OCI-LY1 (cell line): ENCODE measurements at regions not wholly inside any gene's neighbourhood (a gene's known extent, or its start where the extent isn't known, plus 50 kb on each side); places are given as distances from the start of the nearest gene placed in this dataset.
A peak's percentile ranks its signal among the peaks of the same experiment; 100 is the strongest.
"Not testable (repeated sequence)": the region's sequence is repeated elsewhere in the genome, so short reads cannot be mapped to it uniquely, and the experiment has no call there.

Source experiments
- H2AFZ ChIP-seq: fragments of 200-600 bp; sonication (generic), shearing (Covaris generic); 2 replicates; pipeline ENCODE4 v1.6.0; 2014; ENCODE audit warnings: antibody characterized with exemption, mild to moderate bottlenecking, low read length
- H3F3A ChIP-seq: fragments of 200-600 bp; sonication (generic), shearing (Covaris generic); 2 replicates; pipeline ENCODE4 v1.6.0; 2014; ENCODE audit warnings: mild to moderate bottlenecking, antibody characterized with exemption, low read length, moderate library complexity; ENCODE audit not compliant: insufficient read depth
- H3K27ac ChIP-seq: fragments of 200-600 bp; sonication (generic); 2 replicates; pipeline ENCODE4 v1.5.1; 2014; ENCODE audit warnings: low read length, mixed run types, mild to moderate bottlenecking, low read depth; ENCODE audit not compliant: poor library complexity, severe bottlenecking
- H3K27me3 ChIP-seq: fragments of 200-600 bp; sonication (generic); 2 replicates; pipeline ENCODE4 v1.6.0; 2014; ENCODE audit warnings: antibody characterized with exemption, mild to moderate bottlenecking, low read length, moderate library complexity; ENCODE audit not compliant: insufficient read depth
- H3K36me3 ChIP-seq: fragments of 200-600 bp; sonication (generic); 2 replicates; pipeline ENCODE4 v1.6.1; 2014; ENCODE audit warnings: mild to moderate bottlenecking, antibody characterized with exemption, low read length, moderate library complexity, mixed read lengths; ENCODE audit not compliant: insufficient read depth
- H3K4me1 ChIP-seq: fragments of 200-600 bp; sonication (generic); 2 replicates; pipeline ENCODE4 v1.5.1; 2014; ENCODE audit warnings: mild to moderate bottlenecking, low read length, moderate library complexity; ENCODE audit not compliant: insufficient read depth, severe bottlenecking
- H3K4me2 ChIP-seq: fragments of 200-600 bp; sonication (generic), shearing (Covaris generic); 2 replicates; pipeline ENCODE4 v1.6.1; 2014; ENCODE audit warnings: low read length
- H3K4me3 ChIP-seq: fragments of 200-600 bp; sonication (generic); 2 replicates; pipeline ENCODE4 v1.5.1; 2014; ENCODE audit warnings: low read length, low read depth, mild to moderate bottlenecking, mixed read lengths; ENCODE audit not compliant: poor library complexity, severe bottlenecking
- H3K79me2 ChIP-seq: fragments of 200-600 bp; shearing (Covaris generic); 2 replicates; pipeline ENCODE4 v1.6.1; 2016; ENCODE audit warnings: mixed run types, low read length, mixed read lengths; ENCODE audit not compliant: insufficient read depth
- H3K9ac ChIP-seq: fragments of 200-600 bp; sonication (generic), shearing (Covaris generic); 2 replicates; pipeline ENCODE4 v1.6.1; 2014; ENCODE audit warnings: mild to moderate bottlenecking, low read length, mixed read lengths
- H3K9me2 ChIP-seq: fragments of 200-600 bp; sonication (generic), shearing (Covaris generic); 2 replicates; pipeline ENCODE4 v1.6.1; 2014; ENCODE audit warnings: low read depth, mild to moderate bottlenecking, low read length, mixed read lengths
- H3K9me3 ChIP-seq: fragments of 200-600 bp; shearing (Covaris generic); 2 replicates; pipeline ENCODE4 v1.6.1; 2014; ENCODE audit warnings: low read length, mixed read lengths
- H4K20me1 ChIP-seq: fragments of 200-600 bp; sonication (generic), shearing (Covaris generic); 2 replicates; pipeline ENCODE4 v1.6.0; 2016; ENCODE audit warnings: mild to moderate bottlenecking, low read length; ENCODE audit not compliant: insufficient read depth
- EZH2 ChIP-seq: fragments of 200-600 bp; sonication (generic), shearing (Covaris generic); IDR thresholded peaks from 2 replicates; pipeline ENCODE4 v1.8.0; 2017; ENCODE audit warnings: borderline replicate concordance, mixed run types, mild to moderate bottlenecking, antibody characterized with exemption, low read length, moderate library complexity, mixed read lengths
- TF ChIP-seq, protein P1 (sequence below): fragments of 200-600 bp; sonication (generic), shearing (Covaris generic); IDR thresholded peaks from 2 replicates; pipeline ENCODE4 v1.5.1; 2017; ENCODE audit warnings: mild to moderate bottlenecking, antibody characterized with exemption, low read length, moderate library complexity, mixed read lengths

DNA sequence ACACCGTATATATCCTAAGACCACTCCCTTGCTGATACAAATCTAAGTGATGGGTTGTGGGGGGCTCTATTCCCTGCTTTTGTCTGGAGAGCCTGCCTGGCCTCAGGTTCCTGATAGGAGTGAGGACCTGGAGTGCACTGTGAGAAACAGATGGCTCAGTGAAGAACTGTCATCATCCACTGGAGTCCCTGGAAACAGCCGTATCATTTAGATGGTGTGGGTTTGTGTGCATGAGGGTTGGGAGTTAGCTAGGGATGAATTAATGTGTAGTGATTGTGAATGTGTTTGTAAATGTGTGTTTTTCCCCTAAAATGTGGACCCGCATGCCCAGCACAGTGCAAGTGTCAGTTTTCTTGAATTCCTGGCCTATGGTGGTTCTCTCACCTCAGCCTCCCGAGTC, 111.6 kb downstream of the CRYBB2 start:
- H3K4me3 ChIP-seq = no peak overlapping the region
- TF ChIP-seq, protein P1, sequence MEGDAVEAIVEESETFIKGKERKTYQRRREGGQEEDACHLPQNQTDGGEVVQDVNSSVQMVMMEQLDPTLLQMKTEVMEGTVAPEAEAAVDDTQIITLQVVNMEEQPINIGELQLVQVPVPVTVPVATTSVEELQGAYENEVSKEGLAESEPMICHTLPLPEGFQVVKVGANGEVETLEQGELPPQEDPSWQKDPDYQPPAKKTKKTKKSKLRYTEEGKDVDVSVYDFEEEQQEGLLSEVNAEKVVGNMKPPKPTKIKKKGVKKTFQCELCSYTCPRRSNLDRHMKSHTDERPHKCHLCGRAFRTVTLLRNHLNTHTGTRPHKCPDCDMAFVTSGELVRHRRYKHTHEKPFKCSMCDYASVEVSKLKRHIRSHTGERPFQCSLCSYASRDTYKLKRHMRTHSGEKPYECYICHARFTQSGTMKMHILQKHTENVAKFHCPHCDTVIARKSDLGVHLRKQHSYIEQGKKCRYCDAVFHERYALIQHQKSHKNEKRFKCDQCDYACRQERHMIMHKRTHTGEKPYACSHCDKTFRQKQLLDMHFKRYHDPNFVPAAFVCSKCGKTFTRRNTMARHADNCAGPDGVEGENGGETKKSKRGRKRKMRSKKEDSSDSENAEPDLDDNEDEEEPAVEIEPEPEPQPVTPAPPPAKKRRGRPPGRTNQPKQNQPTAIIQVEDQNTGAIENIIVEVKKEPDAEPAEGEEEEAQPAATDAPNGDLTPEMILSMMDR = no peak
- TF ChIP-seq EZH2 = no peak
- no peaks in the 10 kb centered on the region for H4K20me1 ChIP-seq
- H2AFZ ChIP-seq = no peak overlapping the region
- no peaks in the 10 kb centered on the region for H3K9me2 ChIP-seq
- no peak overlapping the region for H3K4me2 ChIP-seq
- H3K27ac ChIP-seq = no peak overlapping the region
- no peaks in the 10 kb centered on the region for H3K36me3 ChIP-seq
- no peaks in the 10 kb centered on the region for H3K9me3 ChIP-seq
- 0 out of 2 replicates have a peak, but pooled peaks cover 5% of the 10 kb centered on the region for H3K27me3 ChIP-seq
- no peaks in the 10 kb centered on the region for H3K79me2 ChIP-seq
- no peak overlapping the region for H3K9ac ChIP-seq
- no peaks in the 10 kb centered on the region for H3F3A ChIP-seq
- no peaks in the 10 kb centered on the region for H3K4me1 ChIP-seq

DNA sequence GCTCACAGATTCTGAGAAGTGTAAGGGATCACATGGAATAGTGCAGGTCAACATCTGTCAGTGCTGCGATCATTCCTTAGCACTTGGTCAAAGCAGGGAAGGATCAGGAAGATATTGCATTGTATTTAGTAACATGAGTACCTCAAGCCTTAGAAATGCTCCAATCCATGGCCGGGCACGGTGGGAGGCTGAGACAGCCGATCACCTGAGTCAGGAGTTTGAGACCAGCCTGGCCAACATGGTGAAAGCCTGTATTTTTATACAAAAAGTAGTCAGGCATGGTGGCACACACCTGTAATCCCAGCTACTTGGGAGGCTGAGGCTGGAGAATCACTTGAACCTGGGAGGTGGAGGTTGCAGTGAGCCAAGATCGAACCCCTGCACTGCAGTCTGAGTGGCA, 112.5 kb downstream of the CRYBB2 start:
- not testable (repeated sequence) for H3K9ac ChIP-seq, H2AFZ ChIP-seq, H3K27ac ChIP-seq, H3K4me1 ChIP-seq, H3K9me3 ChIP-seq, H4K20me1 ChIP-seq, H3F3A ChIP-seq, H3K36me3 ChIP-seq, H3K4me2 ChIP-seq, H3K27me3 ChIP-seq, H3K79me2 ChIP-seq, H3K4me3 ChIP-seq, H3K9me2 ChIP-seq

DNA sequence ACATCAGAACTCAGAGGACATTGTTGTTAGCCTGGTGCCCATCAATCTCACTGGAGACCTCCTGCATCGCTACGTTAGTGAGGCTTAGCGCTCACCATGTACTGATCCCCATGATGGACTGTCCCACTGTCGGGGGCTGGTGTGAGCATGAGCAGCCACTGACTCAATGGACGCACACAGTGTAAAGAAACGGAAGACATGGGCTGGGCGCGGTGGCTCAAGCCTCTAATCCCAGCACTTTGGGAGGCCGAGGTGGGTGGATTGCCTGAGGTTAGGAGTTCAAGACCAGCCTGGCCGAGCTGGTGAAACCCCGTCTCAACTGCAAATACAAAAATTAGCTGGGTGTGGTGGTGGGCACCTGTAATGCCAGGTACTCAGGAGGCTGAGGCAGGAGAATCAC, 112.9 kb downstream of the CRYBB2 start:
- H3K27me3 ChIP-seq = no peaks in the 10 kb centered on the region
- H3K9me3 ChIP-seq = no peaks in the 10 kb centered on the region
- H3K9me2 ChIP-seq = no peaks in the 10 kb centered on the region
- H3K4me3 ChIP-seq = no peak overlapping the region
- H2AFZ ChIP-seq = no peak overlapping the region
- no peaks in the 10 kb centered on the region for H3K36me3 ChIP-seq
- H3K4me1 ChIP-seq = no peaks in the 10 kb centered on the region
- no peak overlapping the region for H3K27ac ChIP-seq
- H3F3A ChIP-seq = no peaks in the 10 kb centered on the region
- no peaks in the 10 kb centered on the region for H4K20me1 ChIP-seq
- no peak overlapping the region for H3K9ac ChIP-seq
- no peak overlapping the region for H3K4me2 ChIP-seq
- H3K79me2 ChIP-seq = no peaks in the 10 kb centered on the region
- TF ChIP-seq, protein P1 = no peak
- TF ChIP-seq EZH2 = no peak

DNA sequence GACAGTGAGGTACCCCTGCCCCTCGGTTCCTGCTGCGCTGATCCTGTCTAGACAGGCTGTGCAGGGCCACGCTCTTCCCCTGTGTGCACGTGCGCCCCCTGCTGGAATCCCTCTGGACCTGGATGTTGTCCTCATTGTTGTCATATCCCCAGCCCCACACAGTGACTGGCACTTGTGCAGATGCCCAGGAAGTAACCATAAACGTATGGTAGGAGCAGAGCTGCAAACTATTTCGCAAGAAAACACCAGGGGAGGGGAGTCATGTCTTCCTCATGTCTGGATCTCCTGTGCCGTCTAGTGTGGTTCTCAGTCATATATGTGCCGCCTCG, 114.7 kb downstream of the CRYBB2 start:
- Histone ChIP-seq H3K79me2 (no peaks in the 10 kb centered on the region), H3K36me3 (no peaks in the 10 kb centered on the region), H3K9ac (no peak overlapping the region), H3K27ac (no peak overlapping the region), H3K4me1 (no peaks in the 10 kb centered on the region), H2AFZ (no peak overlapping the region), H3K9me2 (no peaks in the 10 kb centered on the region), H3F3A (no peaks in the 10 kb centered on the region), H3K4me3 (no peak overlapping the region), H3K27me3 (no peaks in the 10 kb centered on the region), H3K9me3 (no peaks in the 10 kb centered on the region), H4K20me1 (no peaks in the 10 kb centered on the region), H3K4me2 (no peak overlapping the region)
- TF ChIP-seq, protein P1 = peak; percentile 65
- TF ChIP-seq EZH2 = no peak

DNA sequence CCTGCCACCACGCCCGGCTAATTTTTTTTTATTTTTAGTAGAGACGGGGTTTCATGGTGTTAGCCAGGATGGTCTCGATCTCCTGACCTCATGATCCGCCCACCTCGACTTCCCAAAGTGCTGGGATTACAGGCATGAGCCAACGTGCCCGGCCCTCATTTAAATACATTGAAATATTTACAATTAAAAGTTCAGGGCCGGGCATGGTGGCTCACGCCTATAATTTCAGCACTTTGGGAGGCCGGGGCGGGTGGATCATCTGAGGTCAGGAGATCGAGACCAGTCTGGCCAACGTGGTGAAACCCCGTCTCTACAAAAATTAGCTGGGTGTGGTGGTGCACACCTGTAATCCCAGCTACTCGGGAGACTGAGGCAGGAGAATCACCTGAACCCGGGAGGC, 115.2 kb downstream of the CRYBB2 start:
- not testable (repeated sequence) for H3K27ac ChIP-seq, H3K27me3 ChIP-seq, H3K4me1 ChIP-seq, H3K4me2 ChIP-seq, H4K20me1 ChIP-seq, H3K9ac ChIP-seq, H2AFZ ChIP-seq, H3K79me2 ChIP-seq, H3K36me3 ChIP-seq, H3K9me2 ChIP-seq, H3K4me3 ChIP-seq, H3K9me3 ChIP-seq, H3F3A ChIP-seq

DNA sequence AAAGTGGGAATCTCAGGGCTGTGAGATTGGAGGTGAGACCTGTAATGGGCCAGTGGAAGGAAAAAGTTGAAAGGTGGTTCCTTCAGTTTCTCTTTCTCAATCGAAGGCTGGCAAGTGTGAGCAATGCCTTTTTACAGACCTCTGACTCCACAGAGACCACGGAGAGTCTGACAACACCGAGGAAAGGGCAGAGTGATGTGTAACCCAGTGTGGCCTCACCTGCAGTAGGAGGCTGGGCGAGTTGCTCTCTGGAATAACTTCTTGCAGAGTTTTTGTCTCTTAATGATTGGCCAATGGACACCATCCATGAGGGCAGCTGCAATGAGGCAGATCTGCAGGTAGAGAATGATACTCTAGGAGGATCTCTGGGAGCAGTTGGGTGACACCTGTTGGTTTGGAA, 115.8 kb downstream of the CRYBB2 start:
- not testable (repeated sequence) for H4K20me1 ChIP-seq, H3K36me3 ChIP-seq, H3K4me2 ChIP-seq, H3K27ac ChIP-seq, H3K4me1 ChIP-seq, H3K9ac ChIP-seq, H3K9me2 ChIP-seq, H3K27me3 ChIP-seq, H3K9me3 ChIP-seq, H3K4me3 ChIP-seq, H3F3A ChIP-seq, H2AFZ ChIP-seq, H3K79me2 ChIP-seq
